Left lobe of liver (tissue), 2 donors: ENCODE measurements at regions not wholly inside any gene's neighbourhood (a gene's known extent, or its start where the extent isn't known, plus 50 kb on each side); places are given as distances from the start of the nearest gene placed in this dataset.
A peak's percentile ranks its signal among the peaks of the same experiment; 100 is the strongest.
"Not testable (repeated sequence)": the region's sequence is repeated elsewhere in the genome, so short reads cannot be mapped to it uniquely, and the experiment has no call there.

Experiments used
- ATAC-seq: fragments of 200-7000 bp; cut with Tn5 transposase; one replicate; pipeline ENCODE4 v1.9.1; 2020; ENCODE audit warnings: mild to moderate bottlenecking, moderate library complexity
- DNase-seq: peaks from one replicate; pipeline ENCODE4 v3.0.0-alpha.2; 2020; ENCODE audit warnings: low spot score
- donor health status: DM: no; HTN: no; CAD: no; lungs with moderate emphysema.
- donor health status: DM: no; HTN: yes; CAD: no.

GRCh38 chr9:115691693-115692092 lies 461.9 kb upstream of the PAPPA start:
- DNase-seq, result no peak
- no peak for ATAC-seq

GRCh38 chr9:115692868-115693267 lies 460.7 kb upstream of the PAPPA start:
- DNase-seq, result not testable (repeated sequence)

GRCh38 chr9:115694014-115694413 lies 459.6 kb upstream of the PAPPA start:
- ATAC-seq (peak; percentile 58), DNase-seq (no peak)

More at GRCh38 chr9:115692868-115693267, 460.7 kb upstream of the PAPPA start:
- not testable (repeated sequence) for ATAC-seq

GRCh38 chr9:115694991-115695390 lies 458.6 kb upstream of the PAPPA start:
- ATAC-seq (no peak), DNase-seq (no peak)

GRCh38 chr9:115712981-115713380 lies 440.6 kb upstream of the PAPPA start:
- DNase-seq (no peak), ATAC-seq (no peak)

- DNase-seq, result no peak
- no peak for ATAC-seq
Observed at GRCh38 chr9:115715666-115716065, 437.9 kb upstream of the PAPPA start.

GRCh38 chr9:115717298-115717697 lies 436.3 kb upstream of the PAPPA start:
- ATAC-seq, result no peak
- no peak for DNase-seq

- DNase-seq (no peak), ATAC-seq (no peak)
Observed at GRCh38 chr9:115717711-115718173, 435.8 kb upstream of the PAPPA start.

- ATAC-seq (no peak), DNase-seq (no peak)
Observed at GRCh38 chr9:115730396-115730795, 423.2 kb upstream of the PAPPA start.

- no peak for DNase-seq
- ATAC-seq, result no peak
Observed at GRCh38 chr9:115730845-115731244, 422.7 kb upstream of the PAPPA start.

- DNase-seq (no peak), ATAC-seq (no peak)
Observed at GRCh38 chr9:115733318-115734110, 420.1 kb upstream of the PAPPA start.

GRCh38 chr9:115739096-115739875 lies 414.3 kb upstream of the PAPPA start:
- DNase-seq (no peak), ATAC-seq (no peak)

GRCh38 chr9:115740986-115741385 lies 412.6 kb upstream of the PAPPA start:
- DNase-seq, result no peak
- no peak for ATAC-seq

- no peak for DNase-seq
- no peak for ATAC-seq
Observed at GRCh38 chr9:115743709-115744605, 409.6 kb upstream of the PAPPA start.

- no peak for ATAC-seq
- DNase-seq, result no peak
Observed at GRCh38 chr9:115746496-115746895, 407.1 kb upstream of the PAPPA start.

- no peak for ATAC-seq
- no peak for DNase-seq
Observed at GRCh38 chr9:115747731-115748130, 405.9 kb upstream of the PAPPA start.

- no peak for ATAC-seq
- no peak for DNase-seq
Observed at GRCh38 chr9:115756736-115757135, 396.9 kb upstream of the PAPPA start.

- no peak for ATAC-seq
- DNase-seq, result no peak
Observed at GRCh38 chr9:115757461-115757860, 396.1 kb upstream of the PAPPA start.

- ATAC-seq (no peak), DNase-seq (no peak)
Observed at GRCh38 chr9:115758441-115758840, 395.1 kb upstream of the PAPPA start.

- ATAC-seq (no peak), DNase-seq (no peak)
Observed at GRCh38 chr9:115759426-115759825, 394.2 kb upstream of the PAPPA start.

- peak; percentile 43 for DNase-seq
- ATAC-seq, result peak; percentile 83
Observed at GRCh38 chr9:115764645-115765044, 388.9 kb upstream of the PAPPA start.
